SK-N-SH (cell line): ENCODE measurements at regions not wholly inside any gene's neighbourhood (a gene's known extent, or its start where the extent isn't known, plus 50 kb on each side); places are given as distances from the start of the nearest gene placed in this dataset.
"Not testable (repeated sequence)": the region's sequence is repeated elsewhere in the genome, so short reads cannot be mapped to it uniquely, and the experiment has no call there.

Experiments
- CTCF ChIA-PET: fragments of 300-600, 350-600 bp; formaldehyde crosslinking; extraction: SDS; loops from one replicate; lab custom pipeline; 2021; lab: Yijun Ruan, JAX
- POLR2A ChIA-PET: fragments of 350-600 bp; sonication (Branson Sonifier 250); formaldehyde crosslinking; extraction: SDS; loops from one replicate; lab custom pipeline; 2020; ENCODE audit warnings: antibody characterized with exemption, inconsistent platforms; lab: Yijun Ruan, JAX
- DNase-seq: peaks from one replicate; pipeline ENCODE4 v3.0.0; 2012
- H2AFZ ChIP-seq: fragments of 200-600 bp; sonication (generic); 2 replicates; pipeline ENCODE4 v1.8.1; 2016; ENCODE audit warnings: antibody characterized with exemption, mild to moderate bottlenecking, low read depth
- H3F3A ChIP-seq: fragments of 200-600 bp; sonication (generic); replicated peaks from 2 replicates; pipeline ENCODE3; 2016; ENCODE audit warnings: antibody characterized with exemption, mild to moderate bottlenecking; ENCODE audit not compliant: insufficient read depth
- H3K27ac ChIP-seq, 2 experiments: fragments of 200-500 bp in 1 of 2; fragments of 200-600 bp in 1 of 2; sonication (Bioruptor generic) in 1 of 2; sonication (generic), shearing (Covaris generic) in 1 of 2; 2 replicates each; pipeline versions ENCODE4 v1.5.1 to v1.6.1; 2014 to 2016; ENCODE audit warnings: low read depth in 2 of 2, inconsistent platforms in 1 of 2, low read length in 1 of 2, mild to moderate bottlenecking in 1 of 2, mixed read lengths in 1 of 2
- H3K27me3 ChIP-seq: fragments of 200-600 bp; sonication (generic), shearing (Covaris generic); 2 replicates; pipeline ENCODE4 v1.6.1; 2016; ENCODE audit warnings: mixed run types; ENCODE audit not compliant: insufficient read depth
- H3K36me3 ChIP-seq, 2 experiments: fragments of 200-500 bp in 1 of 2; fragments of 200-600 bp in 1 of 2; sonication (Bioruptor generic) in 1 of 2; sonication (generic) in 1 of 2; replicated peaks in 1 of 2; 2 replicates each; pipeline versions ENCODE3 to v1.5.1; 2014 to 2016; ENCODE audit warnings: low read length in 1 of 2, mild to moderate bottlenecking in 1 of 2; ENCODE audit not compliant: insufficient read depth in 2 of 2, control insufficient read depth in 1 of 2
- H3K4me1 ChIP-seq, 2 experiments: fragments of 200-500 bp in 1 of 2; fragments of 200-600 bp in 1 of 2; sonication (Bioruptor generic) in 1 of 2; sonication (generic), shearing (Covaris generic) in 1 of 2; 2 replicates each; pipeline versions ENCODE4 v1.5.1 to v1.6.1; 2014 to 2016; ENCODE audit warnings: low read depth in 1 of 2, low read length in 1 of 2, mixed run types in 1 of 2; ENCODE audit not compliant: insufficient read depth in 2 of 2, control insufficient read depth in 1 of 2
- H3K4me2 ChIP-seq: fragments of 200-600 bp; sonication (generic), shearing (Covaris generic); 2 replicates; pipeline ENCODE4 v1.6.1; 2017; ENCODE audit warnings: mixed run types
- H3K4me3 ChIP-seq, 2 experiments: fragments of 200-500 bp in 1 of 2; fragments of 200-600 bp in 1 of 2; sonication (Bioruptor generic) in 1 of 2; sonication (generic), shearing (Covaris generic) in 1 of 2; 2 replicates each; pipeline versions ENCODE4 v1.5.1 to v1.8.1; 2014 to 2016; ENCODE audit warnings: low read depth in 2 of 2, inconsistent platforms in 1 of 2, low read length in 1 of 2, mild to moderate bottlenecking in 1 of 2, mixed read lengths in 1 of 2, moderate library complexity in 1 of 2
- H3K79me2 ChIP-seq: fragments of 200-600 bp; sonication (generic); 2 replicates; pipeline ENCODE4 v1.8.1; 2017; ENCODE audit warnings: mild to moderate bottlenecking; ENCODE audit not compliant: insufficient read depth
- H3K9ac ChIP-seq: fragments of 200-600 bp; sonication (generic); 2 replicates; pipeline ENCODE4 v1.6.1; 2017; ENCODE audit warnings: mixed run types
- H3K9me2 ChIP-seq: fragments of 200-600 bp; sonication (generic); 2 replicates; pipeline ENCODE4 v1.6.1; 2017; ENCODE audit warnings: mixed run types
- H3K9me3 ChIP-seq: fragments of 200-600 bp; sonication (generic); 2 replicates; pipeline ENCODE4 v1.6.1; 2017; ENCODE audit warnings: mixed run types, mild to moderate bottlenecking, moderate library complexity
- H4K20me1 ChIP-seq: fragments of 200-600 bp; sonication (generic); 2 replicates; pipeline ENCODE4 v1.6.1; 2017; ENCODE audit warnings: mild to moderate bottlenecking, mixed run types; ENCODE audit not compliant: insufficient read depth
- EP300 ChIP-seq, 2 experiments: IDR thresholded peaks; 2 replicates each; pipeline versions ENCODE4 v1.4.0 to v1.6.1; 2012; ENCODE audit warnings: borderline replicate concordance in 1 of 2, low read depth in 1 of 2, low read length in 1 of 2
- FOSL2 ChIP-seq: IDR thresholded peaks from 2 replicates; pipeline ENCODE4 v1.4.0; 2012; ENCODE audit warnings: low read depth, mild to moderate bottlenecking, moderate library complexity, borderline replicate concordance
- FOXJ3 ChIP-seq: sonication (generic); formaldehyde crosslinking; IDR thresholded peaks from 2 replicates; pipeline ENCODE4 v1.5.1; 2020; ENCODE audit warnings: mild to moderate bottlenecking, missing genetic modification reagents
- FOXM1 ChIP-seq: IDR thresholded peaks from 2 replicates; pipeline ENCODE4 v1.4.0; 2012; ENCODE audit warnings: low read depth, mild to moderate bottlenecking
- IRF3 ChIP-seq: fragments of 150-350 bp; IDR thresholded peaks from 2 replicates; pipeline ENCODE4 v1.6.1; 2016; ENCODE audit warnings: mild to moderate bottlenecking, low read depth, low read length
- JUND ChIP-seq: IDR thresholded peaks from 2 replicates; pipeline ENCODE4 v1.4.0; 2012
- MAX ChIP-seq: IDR thresholded peaks from 2 replicates; pipeline ENCODE4 v1.4.0; 2012; ENCODE audit warnings: low read depth
- MXI1 ChIP-seq: IDR thresholded peaks from 2 replicates; pipeline ENCODE4 v1.6.1; 2012; ENCODE audit warnings: mild to moderate bottlenecking, low read depth, low read length, improper control_type of control experiment
- NRF1 ChIP-seq: IDR thresholded peaks from 2 replicates; pipeline ENCODE4 v1.6.1; 2012; ENCODE audit warnings: low read depth, mild to moderate bottlenecking, low read length
- PBX3 ChIP-seq: IDR thresholded peaks from 2 replicates; pipeline ENCODE4; 2012
- REST ChIP-seq: IDR thresholded peaks from 2 replicates; pipeline ENCODE4 v1.6.1; 2012; ENCODE audit warnings: mild to moderate bottlenecking, low read depth, low read length, moderate library complexity
- RFX5 ChIP-seq: IDR thresholded peaks from 2 replicates; pipeline ENCODE4 v1.6.1; 2012; ENCODE audit warnings: mild to moderate bottlenecking, improper control_type of control experiment, low read length
- RXRA ChIP-seq: IDR thresholded peaks from 2 replicates; pipeline ENCODE4 v1.4.0; 2012; ENCODE audit warnings: low read depth, mild to moderate bottlenecking, borderline replicate concordance
- SIN3A ChIP-seq: IDR thresholded peaks from 2 replicates; pipeline ENCODE4 v1.6.1; 2012; ENCODE audit warnings: low read depth, mild to moderate bottlenecking, low read length, moderate library complexity, borderline replicate concordance
- TAF1 ChIP-seq: IDR thresholded peaks from 2 replicates; pipeline ENCODE4 v1.6.1; 2012; ENCODE audit warnings: low read depth, mild to moderate bottlenecking, low read length, moderate library complexity, borderline replicate concordance
- USF2 ChIP-seq: fragments of 150-350 bp; IDR thresholded peaks from 2 replicates; pipeline ENCODE4 v1.6.1; 2017; ENCODE audit warnings: antibody characterized with exemption, low read length, low read depth, borderline replicate concordance
- WGBS: methylation state at CpG from one replicate; pipeline ENCODE4 v1.1.6; 2017; ENCODE audit warnings: low lambda C conversion rate; 5-methylcytosine and 5-hydroxymethylcytosine counted together

GRCh38 chr1:112826217-112826944 is 111.2 kb upstream of the PPM1J start:
- Histone ChIP-seq H3K9ac (no peak overlapping the region), H3K27ac (no peak overlapping the region), H3K79me2 (no peaks in the 10 kb centered on the region), H3K4me1 (no peaks in the 10 kb centered on the region), H3K36me3 (no peaks in the 10 kb centered on the region), H3K9me2 (no peaks in the 10 kb centered on the region), H3K4me2 (no peak overlapping the region), H3K27me3 (no peaks in the 10 kb centered on the region), H3K9me3 (no peaks in the 10 kb centered on the region), H3K4me3 (no peak overlapping the region), H3F3A (no peaks in the 10 kb centered on the region), H2AFZ (no peak overlapping the region), H4K20me1 (no peaks in the 10 kb centered on the region)
- no peak for DNase-seq
- TF ChIP-seq REST = no peak
- no peak for TF ChIP-seq TAF1
- no peak for TF ChIP-seq NRF1
- TF ChIP-seq RXRA = no peak
- TF ChIP-seq SIN3A = no peak
- no peak for TF ChIP-seq FOSL2
- no peak for TF ChIP-seq FOXM1
- TF ChIP-seq JUND = no peak
- no peak for TF ChIP-seq EP300 (IDR thresholded peaks at IDR 0.05; ENCODE audit: borderline replicate concordance in 1 of 2, low read depth in 1 of 2, low read length in 1 of 2)
- TF ChIP-seq RFX5 = no peak
- no peak for TF ChIP-seq IRF3
- no peak for TF ChIP-seq MAX
- no peak for TF ChIP-seq PBX3
- TF ChIP-seq USF2 = no peak
- TF ChIP-seq FOXJ3 (CRISPR knock-in tag) = no peak
- TF ChIP-seq MXI1 = no peak
- WGBS = 87% methylated on average over 9 of the region's 16 CpGs
- ChIA-PET CTCF (no interaction called here), POLR2A (no interaction called here)

GRCh38 chr1:112825563-112826216 is 110.6 kb upstream of the PPM1J start:
- H3K79me2 ChIP-seq, H3K27me3 ChIP-seq, H3K36me3 ChIP-seq, CTCF ChIA-PET, H3K9me2 ChIP-seq, H3K4me2 ChIP-seq, H2AFZ ChIP-seq, H3K9me3 ChIP-seq, H3K9ac ChIP-seq, H3K27ac ChIP-seq, H4K20me1 ChIP-seq, H3K4me1 ChIP-seq, H3F3A ChIP-seq, DNase-seq, H3K4me3 ChIP-seq, POLR2A ChIA-PET: not testable (repeated sequence)
- 91% methylated on average over 7 of the region's 7 CpGs for WGBS

GRCh38 chr1:112825075-112825474 is 109.9 kb upstream of the PPM1J start:
- H3K4me2 ChIP-seq, H3F3A ChIP-seq, CTCF ChIA-PET, H3K9me2 ChIP-seq, H3K9me3 ChIP-seq, H3K36me3 ChIP-seq, DNase-seq, H3K27me3 ChIP-seq, H2AFZ ChIP-seq, H3K27ac ChIP-seq, H4K20me1 ChIP-seq, H3K4me1 ChIP-seq, H3K4me3 ChIP-seq, H3K79me2 ChIP-seq, H3K9ac ChIP-seq, POLR2A ChIA-PET: not testable (repeated sequence)
- WGBS = 84% methylated on average over 6 of the region's 6 CpGs
